ENCODE measurements at regions not wholly inside any gene's neighbourhood (a gene's known extent, or its start where the extent isn't known, plus 50 kb on each side); places are given as distances from the start of the nearest gene placed in this dataset.

- no peaks in the 10 kb centered on the region for H3K27me3 ChIP-seq
- H3K36me3 ChIP-seq, result no peaks in the 10 kb centered on the region
- no peak for TF ChIP-seq CTCF (IDR thresholded peaks at IDR 0.05)
- no peak overlapping the region for H3K27ac ChIP-seq
- peaks cover 0 to 11% of the 10 kb centered on the region in 2 donors for H3K9me3 ChIP-seq
- H3K4me3 ChIP-seq, result no peak overlapping the region
- no peaks in the 10 kb centered on the region for H3K4me1 ChIP-seq
- DNase-seq (ENCODE audit: low spot score), result peak; percentile 47
Observed at GRCh38 chr14:101135796-101136742, 232.5 kb upstream of the RTL1 start.

GRCh38 chr14:101137234-101137633 lies 233.7 kb upstream of the RTL1 start:
- Histone ChIP-seq H3K27me3 (no peaks in the 10 kb centered on the region), H3K9me3 (peaks cover 0 to 22% of the 10 kb centered on the region in 2 donors)
- DNase-seq (ENCODE audit: low spot score), result no peak

GRCh38 chr14:101147848-101148247 lies 244.3 kb upstream of the RTL1 start:
- Histone ChIP-seq H3K27ac (no peak overlapping the region), H3K36me3 (no peaks in the 10 kb centered on the region), H3K4me3 (no peak overlapping the region), H3K27me3 (no peaks in the 10 kb centered on the region), H3K9me3 (peaks cover 5 to 30% of the 10 kb centered on the region in 2 donors), H3K4me1 (no peaks in the 10 kb centered on the region)
- DNase-seq (ENCODE audit: low spot score), result no peak
- no peak for TF ChIP-seq CTCF (IDR thresholded peaks at IDR 0.05)

More at GRCh38 chr14:101137234-101137633, 233.7 kb upstream of the RTL1 start:
- no peaks in the 10 kb centered on the region for H3K36me3 ChIP-seq
- no peak for TF ChIP-seq CTCF (IDR thresholded peaks at IDR 0.05)
- H3K27ac ChIP-seq, result no peak overlapping the region
- H3K4me1 ChIP-seq, result no peaks in the 10 kb centered on the region
- no peak overlapping the region for H3K4me3 ChIP-seq

- no peak for DNase-seq (ENCODE audit: low spot score)
- Histone ChIP-seq H3K27ac (no peak overlapping the region), H3K4me3 (no peak overlapping the region), H3K9me3 (peaks cover 5 to 26% of the 10 kb centered on the region in 2 donors), H3K27me3 (no peaks in the 10 kb centered on the region), H3K36me3 (no peaks in the 10 kb centered on the region), H3K4me1 (no peaks in the 10 kb centered on the region)
- no peak for TF ChIP-seq CTCF (IDR thresholded peaks at IDR 0.05)
Observed at GRCh38 chr14:101150039-101150610, 246.6 kb upstream of the RTL1 start.

- Histone ChIP-seq H3K36me3 (no peaks in the 10 kb centered on the region), H3K4me1 (no peaks in the 10 kb centered on the region), H3K27me3 (no peaks in the 10 kb centered on the region), H3K9me3 (peaks cover 0 to 13% of the 10 kb centered on the region in 2 donors), H3K4me3 (no peak overlapping the region), H3K27ac (no peak overlapping the region)
- no peak for DNase-seq (ENCODE audit: low spot score)
- no peak for TF ChIP-seq CTCF (IDR thresholded peaks at IDR 0.05)
Observed at GRCh38 chr14:101151226-101151926, 247.9 kb upstream of the RTL1 start.

Measured in right atrium auricular region (tissue), 2 donors.